Liver (tissue), 8 donors: ENCODE measurements at regions not wholly inside any gene's neighbourhood (a gene's known extent, or its start where the extent isn't known, plus 50 kb on each side); places are given as distances from the start of the nearest gene placed in this dataset.
A peak's percentile ranks its signal among the peaks of the same experiment; 100 is the strongest.

Experiments
- DNase-seq: peaks from one replicate; pipeline ENCODE4 v3.0.0-alpha.2; 2017; ENCODE audit warnings: low spot score
- H3K27ac ChIP-seq, 2 donors: one replicate each; pipeline ENCODE4 v1.7.0; 2013; ENCODE audit warnings: inconsistent platforms in 2 of 2, low read length in 2 of 2, control low read depth in 1 of 2, low read depth in 1 of 2, mild to moderate bottlenecking in 1 of 2
- H3K27me3 ChIP-seq, 4 donors: one replicate each; pipeline versions ENCODE4 v1.6.1 to v1.7.0; 2013; ENCODE audit warnings: low read length in 3 of 4, inconsistent platforms in 1 of 4, mild to moderate bottlenecking in 1 of 4, moderate library complexity in 1 of 4; ENCODE audit not compliant: control insufficient read depth in 4 of 4, insufficient read depth in 4 of 4
- H3K36me3 ChIP-seq, 4 donors: one replicate each; pipeline versions ENCODE4 v1.6.1 to v1.7.0; 2013; ENCODE audit warnings: low read length in 3 of 4, mild to moderate bottlenecking in 3 of 4, low read depth in 1 of 4, moderate library complexity in 1 of 4; ENCODE audit not compliant: control insufficient read depth in 4 of 4, insufficient read depth in 3 of 4
- H3K4me1 ChIP-seq, 4 donors: one replicate each; pipeline versions ENCODE4 v1.6.1 to v1.7.0; 2013; ENCODE audit warnings: low read length in 3 of 4, mild to moderate bottlenecking in 3 of 4, moderate library complexity in 1 of 4; ENCODE audit not compliant: control insufficient read depth in 4 of 4, insufficient read depth in 4 of 4
- H3K4me3 ChIP-seq, 3 donors: one replicate each; pipeline versions ENCODE4 v1.6.1 to v1.7.0; 2013; ENCODE audit warnings: low read length in 3 of 3, control low read depth in 1 of 3, low read depth in 1 of 3, mild to moderate bottlenecking in 1 of 3
- H3K9ac ChIP-seq, 2 donors: one replicate each; pipeline ENCODE4 v1.7.0; 2013; ENCODE audit warnings: low read length in 2 of 2, mild to moderate bottlenecking in 2 of 2, moderate library complexity in 2 of 2, control low read depth in 1 of 2, low read depth in 1 of 2
- H3K9me3 ChIP-seq, 4 donors: one replicate each; pipeline versions ENCODE4 v1.6.1 to v1.7.0; 2013; ENCODE audit warnings: low read length in 3 of 4; ENCODE audit not compliant: control insufficient read depth in 4 of 4
- CTCF ChIP-seq: fragments of 150-350 bp; IDR thresholded peaks from 2 replicates; pipeline ENCODE4 v1.5.1; 2017; ENCODE audit warnings: improper control_type of control experiment, low read depth, low read length; ENCODE audit not compliant: missing input control
- EGR1 ChIP-seq, 2 donors: IDR thresholded peaks; 2 replicates each; pipeline ENCODE4 v1.6.1; 2016 to 2018; ENCODE audit warnings: antibody characterized with exemption in 2 of 2, low read depth in 2 of 2
- GABPA ChIP-seq, 2 donors: IDR thresholded peaks in 1 of 2; conservative IDR thresholded peaks in 1 of 2; 2 replicates each; pipeline ENCODE4 v1.6.1; 2016; ENCODE audit warnings: antibody characterized with exemption in 2 of 2, mild to moderate bottlenecking in 1 of 2, moderate library complexity in 1 of 2
- HNF4A ChIP-seq, 2 donors: conservative IDR thresholded peaks; 2 replicates each; pipeline ENCODE4 v1.6.1; 2016; ENCODE audit warnings: antibody characterized with exemption in 2 of 2, mild to moderate bottlenecking in 2 of 2
- HNF4G ChIP-seq: IDR thresholded peaks from 2 replicates; pipeline ENCODE4 v1.6.1; 2016; ENCODE audit warnings: antibody characterized with exemption
- NR2F2 ChIP-seq: IDR thresholded peaks from 2 replicates; pipeline ENCODE4 v1.6.1; 2016; ENCODE audit warnings: antibody characterized with exemption
- RAD21 ChIP-seq, 2 donors: IDR thresholded peaks; 2 replicates each; pipeline ENCODE4 v1.6.1; 2016; ENCODE audit warnings: antibody characterized with exemption in 2 of 2, mild to moderate bottlenecking in 2 of 2
- REST ChIP-seq: IDR thresholded peaks from 2 replicates; pipeline ENCODE4 v1.6.1; 2016; ENCODE audit warnings: antibody characterized with exemption, mild to moderate bottlenecking
- SP1 ChIP-seq: IDR thresholded peaks from 2 replicates; pipeline ENCODE4 v1.6.1; 2018; ENCODE audit warnings: antibody characterized with exemption, mild to moderate bottlenecking
- TAF1 ChIP-seq: conservative IDR thresholded peaks from 2 replicates; pipeline ENCODE4 v1.6.1; 2016; ENCODE audit warnings: antibody characterized with exemption, mild to moderate bottlenecking
- ZBTB33 ChIP-seq: IDR thresholded peaks from 2 replicates; pipeline ENCODE4 v1.6.1; 2016; ENCODE audit warnings: antibody characterized with exemption
- WGBS: extraction: QIAGEN DNeasy Blood & Tissue Kit; methylation state at CpG from one replicate; pipeline ENCODE4 v1.1.7; 2013; 5-methylcytosine and 5-hydroxymethylcytosine counted together
- donor health status: healthy.
- donor health status: healthy.
- donor health status: healthy.
- donor health status: healthy.
- donor health status: healthy.

GRCh38 chr6:79330704-79331103 lies 96.2 kb upstream of the HMGN3 start:
- TF ChIP-seq NR2F2, result no peak
- TF ChIP-seq RAD21 (IDR thresholded peaks at IDR 0.05), result no peak
- TF ChIP-seq SP1, result no peak
- TF ChIP-seq EGR1 (IDR thresholded peaks at IDR 0.05; ENCODE audit: low read depth in 2 of 2), result no peak
- TF ChIP-seq GABPA (IDR thresholded peaks at IDR 0.05 in 1 of 2, conservative IDR thresholded peaks at IDR 0.05 in 1 of 2), result no peak
- TF ChIP-seq HNF4A (conservative IDR thresholded peaks at IDR 0.05), result no peak
- TF ChIP-seq CTCF, result no peak
- TF ChIP-seq REST, result no peak
- no peak for TF ChIP-seq HNF4G
- no peak for TF ChIP-seq TAF1
- TF ChIP-seq ZBTB33, result no peak
- no peak for DNase-seq
- H3K27me3 ChIP-seq, result no peaks in the 10 kb centered on the region
- H3K9me3 ChIP-seq, result no peaks in the 10 kb centered on the region
- H3K4me3 ChIP-seq, result no peak overlapping the region
- H3K36me3 ChIP-seq, result no peaks in the 10 kb centered on the region
- H3K27ac ChIP-seq, result no peak overlapping the region
- H3K9ac ChIP-seq, result no peak overlapping the region
- H3K4me1 ChIP-seq, result no peaks in the 10 kb centered on the region
- WGBS, result 89% methylated on average over 2 of the region's 2 CpGs

- Histone ChIP-seq H3K4me3 (no peak overlapping the region), H3K27ac (no peak overlapping the region), H3K9ac (no peak overlapping the region), H3K27me3 (no peaks in the 10 kb centered on the region), H3K9me3 (no peaks in the 10 kb centered on the region), H3K36me3 (no peaks in the 10 kb centered on the region), H3K4me1 (no peaks in the 10 kb centered on the region)
- TF ChIP-seq GABPA (IDR thresholded peaks at IDR 0.05 in 1 of 2, conservative IDR thresholded peaks at IDR 0.05 in 1 of 2) (no peak), HNF4A (conservative IDR thresholded peaks at IDR 0.05) (peak in 1 of 2 donors; percentile 5)
- 80% methylated on average over 5 of the region's 5 CpGs for WGBS
- DNase-seq, result no peak
These were observed 78.8 kb upstream of the HMGN3 start for GRCh38 chr6:79313254-79313653.
